ENCODE measurements at regions not wholly inside any gene's neighbourhood (a gene's known extent, or its start where the extent isn't known, plus 50 kb on each side); places are given as distances from the start of the nearest gene placed in this dataset.
"Not testable (repeated sequence)": the region's sequence is repeated elsewhere in the genome, so short reads cannot be mapped to it uniquely, and the experiment has no call there.

DNA sequence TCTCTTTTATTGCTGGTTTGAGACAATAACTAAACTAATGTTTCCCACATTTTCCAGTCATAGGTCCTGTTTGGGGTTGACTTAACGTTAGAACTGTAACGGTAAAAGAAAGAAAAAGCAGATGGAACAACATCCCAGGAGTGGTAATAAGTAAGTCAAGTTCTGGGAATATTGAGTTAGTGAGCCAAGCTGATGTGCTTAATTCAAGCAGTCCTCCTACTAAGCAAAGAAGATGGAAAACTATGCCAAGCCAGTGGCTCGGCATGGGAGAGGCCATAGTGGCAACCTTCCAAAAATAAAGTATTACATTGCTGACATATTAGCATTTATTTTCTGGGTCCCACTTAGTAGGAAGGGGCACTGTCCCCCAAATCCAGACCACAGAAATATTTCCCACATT, 161.7 kb upstream of the CDH5 start:
- DNase-seq: no peak

DNA sequence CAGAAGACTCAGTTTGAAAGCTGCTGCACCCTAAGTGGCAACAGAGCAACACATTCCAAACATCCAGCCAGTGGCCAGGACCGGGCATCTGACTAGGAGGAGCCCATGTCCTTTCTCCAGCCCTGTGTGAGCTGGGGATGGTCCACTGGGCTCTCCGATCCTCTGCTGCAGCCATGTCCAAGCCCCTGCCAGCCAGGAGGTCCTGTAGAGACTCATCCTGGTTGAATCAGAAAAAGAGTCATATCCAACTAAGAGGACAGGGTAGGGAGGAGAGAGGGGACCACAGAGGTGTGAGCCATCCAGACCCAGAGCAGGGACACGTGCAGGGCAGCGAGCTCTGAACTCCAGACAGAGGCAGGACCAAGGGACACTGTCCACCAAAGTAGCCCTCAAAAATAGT, 163.0 kb upstream of the CDH5 start:
- no peak for DNase-seq

DNA sequence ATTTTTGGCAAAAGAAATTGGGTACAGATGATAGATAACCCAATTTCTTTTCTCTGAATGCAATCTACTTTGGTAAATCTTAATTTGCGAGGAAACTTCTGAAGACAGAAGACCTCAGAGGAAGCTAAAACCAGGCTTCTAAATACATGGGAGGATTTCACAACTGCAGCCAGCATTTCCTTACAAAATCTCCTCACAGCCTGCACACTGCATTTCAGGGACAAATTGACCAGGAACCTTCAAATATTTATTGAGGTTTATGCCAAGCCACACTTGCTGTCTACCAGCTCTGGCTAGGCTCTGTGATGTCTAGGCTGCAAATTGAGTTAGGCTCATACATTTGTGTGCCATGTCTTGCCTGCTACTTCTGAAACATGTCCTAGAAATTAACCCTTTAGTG, 167.3 kb upstream of the CDH5 start:
- DNase-seq: no peak

DNA sequence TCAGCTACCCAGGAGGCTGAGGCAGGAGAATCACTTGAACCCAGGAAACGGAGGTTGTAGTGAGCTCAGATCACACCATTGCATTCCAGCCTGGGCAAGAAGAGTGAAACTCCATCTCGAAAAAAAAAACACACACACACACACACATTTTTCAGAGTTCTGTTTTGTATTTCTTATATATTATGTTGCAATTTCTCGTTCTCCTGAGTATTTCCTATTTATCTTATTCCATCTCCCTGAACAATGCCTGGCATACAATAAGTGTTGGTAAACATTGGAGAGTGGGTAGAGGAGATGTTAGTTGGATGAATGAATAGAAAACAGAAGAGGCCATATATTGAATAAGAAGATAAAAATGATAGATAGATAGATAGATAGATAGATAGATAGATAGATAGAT, 167.8 kb upstream of the CDH5 start:
- no peak for DNase-seq

DNA sequence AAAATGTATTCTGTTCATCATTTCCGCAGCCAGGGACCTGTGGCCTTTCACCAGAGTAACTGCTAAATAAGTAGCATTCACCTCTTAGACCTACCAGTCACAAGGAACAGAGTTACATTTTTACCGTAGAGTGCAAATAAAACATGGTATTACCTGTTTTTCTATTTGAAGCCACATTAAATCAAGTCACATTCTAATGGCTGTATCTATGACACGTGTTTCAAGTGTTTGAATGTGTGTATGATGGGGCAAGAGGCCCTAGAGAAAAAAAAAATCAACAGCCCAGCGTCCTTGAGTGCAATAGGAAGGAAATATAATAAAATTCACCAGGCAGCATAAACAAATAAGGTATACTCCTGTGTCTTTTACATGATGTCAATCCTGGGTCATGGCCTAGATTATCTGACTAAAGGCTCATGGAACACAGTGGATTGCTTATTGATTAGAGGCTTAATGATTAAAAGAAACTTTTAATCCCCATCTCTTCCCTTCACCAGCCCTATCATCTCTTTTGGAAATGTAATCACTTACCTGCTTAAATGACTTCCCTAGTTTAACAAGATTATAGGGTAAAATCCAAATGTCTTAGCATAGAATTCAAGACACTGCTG, 168.7 kb upstream of the CDH5 start:
- no peak for DNase-seq

DNA sequence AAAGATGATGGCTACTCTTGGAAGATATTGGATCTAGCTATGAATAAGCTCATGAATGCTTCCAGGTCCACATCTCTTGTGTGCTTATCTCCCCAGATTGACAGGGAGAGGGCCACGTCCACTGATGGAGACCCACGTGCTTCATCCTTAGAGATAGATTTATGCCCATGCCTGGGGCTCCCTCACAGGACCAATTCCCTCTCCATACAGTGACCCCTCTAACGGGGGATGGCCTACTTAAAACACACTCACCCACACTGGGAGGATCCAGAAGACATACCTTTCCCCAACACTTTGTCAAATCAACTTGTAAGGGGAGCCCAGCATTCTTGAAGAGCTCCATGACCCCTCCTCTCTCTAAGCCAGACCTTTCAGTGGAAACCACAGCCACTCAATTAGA, 169.7 kb upstream of the CDH5 start:
- DNase-seq: no peak

DNA sequence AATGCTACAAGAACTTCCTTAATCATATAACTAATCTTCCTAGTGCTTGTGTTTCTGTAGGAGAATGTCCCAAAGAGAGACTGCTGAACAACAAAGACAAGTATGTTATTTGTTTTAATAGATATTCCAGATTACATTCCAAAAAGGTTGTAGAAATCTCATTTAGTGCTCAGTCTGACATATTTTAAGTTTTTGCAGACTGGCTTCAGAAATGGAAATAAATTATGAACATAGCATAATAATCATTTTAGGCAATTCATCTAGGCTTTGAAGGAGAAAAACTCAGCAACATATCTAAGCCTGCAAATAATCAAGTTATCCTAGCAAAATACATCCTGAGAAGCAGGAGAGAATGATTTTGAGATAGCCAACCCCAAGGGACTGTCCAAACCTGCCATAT, 171.6 kb upstream of the CDH5 start:
- no peak for DNase-seq

DNA sequence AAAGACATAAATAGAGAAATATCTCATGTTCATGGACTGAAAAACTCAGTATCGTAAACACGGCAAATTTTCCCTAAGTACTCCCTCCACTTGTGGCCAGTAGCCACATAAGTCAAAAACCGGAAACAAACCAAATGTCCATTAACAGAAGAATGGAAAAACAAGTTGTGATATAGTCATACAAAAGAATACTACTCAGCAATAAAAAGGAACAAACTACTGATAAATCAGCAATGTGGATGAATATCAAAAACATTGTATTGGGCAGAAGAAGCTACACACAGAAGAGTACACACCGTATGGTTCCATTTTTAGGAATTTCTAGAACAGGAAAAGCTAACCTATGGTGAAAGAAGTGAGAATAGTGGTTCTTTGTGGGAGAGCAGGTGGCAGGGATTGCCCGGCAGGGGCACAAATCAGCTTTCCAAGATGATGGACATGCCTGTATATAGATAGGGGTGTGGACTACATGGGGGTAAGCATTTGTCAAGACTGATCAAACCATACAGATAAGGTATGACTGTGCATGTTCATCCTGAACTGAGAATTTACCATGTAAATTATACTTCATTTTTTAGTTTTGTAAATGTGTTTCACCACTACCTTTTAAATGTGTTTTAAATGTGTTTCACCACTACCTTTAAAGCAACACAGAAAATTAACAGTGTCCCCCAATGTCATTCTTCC, 172.8 kb upstream of the CDH5 start:
- DNase-seq: no peak

DNA sequence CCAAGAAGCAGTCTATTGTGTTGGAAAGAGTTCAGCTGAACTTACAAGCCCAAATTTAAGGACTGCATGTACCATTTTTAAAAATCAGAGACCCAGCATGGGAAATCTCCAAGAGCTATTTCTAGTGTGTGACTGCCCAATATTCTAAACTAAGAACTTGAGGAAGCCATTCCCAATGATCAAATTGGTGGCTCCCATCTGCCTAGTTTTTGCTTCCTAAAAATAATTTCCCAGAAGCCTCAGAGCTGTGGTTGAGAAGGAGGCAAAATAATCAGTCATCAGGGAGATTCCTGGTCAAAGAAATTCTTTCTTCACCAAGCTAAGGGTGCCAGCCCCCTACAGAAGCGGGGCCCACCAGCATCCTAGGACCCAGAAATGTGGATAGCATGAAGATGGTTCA, 176.1 kb upstream of the CDH5 start:
- DNase-seq: no peak

DNA sequence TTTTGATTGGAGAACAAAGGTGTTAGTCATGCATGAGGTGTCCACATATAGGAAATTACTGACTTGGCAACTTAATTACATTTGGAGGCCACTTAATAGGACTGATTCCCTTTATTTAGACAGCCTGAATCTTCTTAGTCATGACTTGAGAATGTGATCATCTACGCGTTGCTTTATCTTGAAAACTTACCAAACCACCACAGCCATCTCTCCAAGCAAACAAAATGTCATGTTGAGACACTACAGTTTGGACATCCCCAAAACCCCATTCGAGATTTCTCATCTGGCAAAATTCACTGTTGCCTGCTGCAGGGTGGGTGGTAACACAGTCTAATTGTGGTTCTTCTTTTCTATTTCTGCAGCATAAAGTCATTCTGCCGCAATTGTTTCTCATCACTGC, 176.5 kb upstream of the CDH5 start:
- no peak for DNase-seq

DNA sequence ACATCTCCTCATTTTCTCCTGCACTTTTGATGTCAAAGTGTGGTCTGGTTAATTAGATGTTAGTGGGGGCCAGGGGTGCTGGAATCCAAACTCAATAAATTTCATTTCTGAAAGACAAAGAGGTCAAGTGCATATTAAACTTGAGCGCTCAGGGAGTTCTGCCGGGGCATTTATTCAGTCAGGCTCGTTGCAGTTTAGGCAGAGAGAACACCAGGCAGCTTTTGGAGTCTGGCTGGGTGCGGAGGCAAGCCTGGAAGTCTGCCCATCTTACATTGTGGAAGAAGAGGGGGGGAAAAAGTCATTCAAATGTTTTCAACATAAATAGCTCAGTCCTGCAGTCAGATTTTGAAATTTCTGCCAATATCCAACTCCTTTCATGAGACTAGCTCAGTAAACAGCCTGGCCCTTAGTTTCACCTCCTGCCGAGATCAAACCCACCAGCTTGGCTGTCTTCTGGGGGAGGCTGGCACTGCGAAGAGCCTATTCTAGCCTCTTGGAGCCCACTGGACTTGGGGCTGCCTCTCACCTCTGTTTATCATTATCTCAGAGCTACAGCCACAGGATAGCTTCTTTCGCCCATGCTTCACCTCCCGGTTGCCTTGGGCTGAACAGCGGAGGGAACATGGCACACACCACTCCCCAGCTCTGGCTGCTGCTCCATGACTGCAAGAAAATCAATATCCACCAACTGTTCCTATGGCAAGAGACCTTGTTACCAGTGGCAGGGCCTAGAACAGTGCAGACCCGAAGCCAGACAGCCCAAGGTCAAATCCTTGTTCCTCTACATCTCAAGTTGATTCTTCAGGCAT, 177.4 kb upstream of the CDH5 start:
- no peak for DNase-seq

DNA sequence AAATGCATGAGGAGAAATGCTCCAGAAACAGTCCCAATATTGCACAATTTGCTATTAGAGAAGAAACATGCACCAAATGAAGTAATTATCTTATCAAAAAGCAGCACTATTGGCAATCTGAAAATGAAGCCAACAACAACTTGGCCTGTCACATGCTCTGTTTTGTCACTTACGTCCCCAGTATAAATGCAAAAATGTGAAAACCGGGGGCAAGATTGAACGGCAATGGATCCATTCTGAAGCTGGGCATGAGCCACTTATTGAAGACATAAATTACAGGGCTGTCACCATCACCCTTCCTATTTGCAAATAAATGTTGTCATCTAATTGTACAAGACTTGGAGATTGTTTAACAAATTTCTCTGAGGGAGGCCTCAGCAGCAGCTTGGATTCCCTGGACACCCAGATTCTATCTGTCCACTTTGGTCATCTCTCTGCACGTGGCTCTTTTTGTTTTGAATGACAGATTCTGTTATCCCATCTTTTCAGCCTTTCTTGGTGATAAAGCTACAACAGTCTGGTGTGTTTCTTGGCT, 180.2 kb upstream of the CDH5 start:
- DNase-seq: no peak

DNA sequence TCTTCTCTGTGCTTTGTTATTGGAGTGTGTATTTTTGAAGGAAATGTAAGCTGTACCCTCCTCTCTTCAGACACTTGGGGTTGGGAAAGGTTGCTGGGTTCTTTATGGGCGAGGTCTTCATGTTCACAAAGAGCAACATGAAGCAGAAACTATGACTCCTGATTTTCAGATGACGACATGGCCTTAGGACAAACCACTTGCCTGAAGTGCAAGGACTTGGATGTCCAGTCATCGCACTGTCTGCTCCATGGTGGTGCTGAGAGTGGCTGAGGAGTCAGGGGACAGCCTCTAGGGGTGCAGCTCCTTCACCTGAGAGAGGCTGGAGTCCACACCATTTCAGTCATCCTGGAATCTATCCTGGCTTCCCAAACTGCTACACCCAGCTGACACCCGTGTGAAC, 183.9 kb upstream of the CDH5 start:
- no peak for DNase-seq

DNA sequence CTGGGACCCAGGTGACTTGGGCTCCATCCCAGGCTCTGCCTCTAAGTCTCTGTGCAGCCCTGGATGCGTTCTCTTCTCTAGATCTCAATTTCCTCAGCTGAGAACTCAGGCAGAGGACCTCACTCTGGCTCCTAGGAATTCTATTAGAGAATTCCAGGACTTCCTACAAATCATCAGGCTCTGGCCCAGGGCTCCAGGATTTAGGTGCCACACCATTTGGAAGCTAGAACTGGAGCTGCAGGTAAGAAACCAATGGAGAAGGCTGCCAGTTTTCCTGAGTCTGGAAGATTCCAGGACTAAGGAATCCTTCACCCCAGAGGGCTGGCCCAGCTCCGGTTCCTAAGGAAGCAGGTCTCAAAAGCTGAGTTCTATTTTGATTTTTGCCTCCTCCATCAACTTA, 189.8 kb upstream of the CDH5 start:
- no peak for DNase-seq

DNA sequence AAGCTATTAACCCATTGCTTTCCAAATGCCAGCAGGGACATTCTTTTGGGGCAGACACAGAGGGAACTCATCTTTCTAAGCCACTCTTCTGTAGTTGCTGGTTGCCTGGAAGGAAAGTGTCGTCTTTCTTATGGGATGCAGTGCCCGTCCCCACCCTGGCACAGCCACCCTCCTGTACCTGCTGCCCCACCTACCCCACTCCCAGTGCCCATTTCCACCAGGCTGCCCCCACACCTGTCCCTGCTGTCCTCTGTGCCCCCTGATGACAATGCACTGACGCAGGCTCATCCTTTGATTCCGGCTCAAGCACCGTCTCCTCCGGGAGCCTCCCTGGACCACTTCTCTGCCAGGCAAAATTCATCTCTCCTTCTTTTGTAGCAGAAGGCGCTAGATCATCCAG, 190.4 kb upstream of the CDH5 start:
- DNase-seq: no peak

DNA sequence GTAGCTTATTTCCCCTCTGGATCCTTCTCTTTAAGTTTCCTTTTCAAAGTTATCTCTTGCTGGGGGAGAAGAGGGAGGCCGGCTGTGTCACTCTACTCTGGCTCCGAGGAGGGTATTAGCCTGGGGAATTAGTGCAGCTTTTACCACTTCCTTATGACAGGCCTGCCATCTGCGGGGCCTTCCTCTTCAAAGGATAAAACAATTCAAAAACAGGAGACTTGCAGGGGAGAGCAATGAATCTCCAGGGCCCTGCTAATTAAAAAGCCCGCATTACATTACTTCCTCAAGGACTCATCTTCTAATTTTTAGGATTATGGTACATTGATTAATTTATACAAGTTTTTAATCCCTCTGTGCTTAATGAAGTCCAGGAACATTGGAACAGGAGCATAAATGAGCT, 190.9 kb upstream of the CDH5 start:
- no peak for DNase-seq

DNA sequence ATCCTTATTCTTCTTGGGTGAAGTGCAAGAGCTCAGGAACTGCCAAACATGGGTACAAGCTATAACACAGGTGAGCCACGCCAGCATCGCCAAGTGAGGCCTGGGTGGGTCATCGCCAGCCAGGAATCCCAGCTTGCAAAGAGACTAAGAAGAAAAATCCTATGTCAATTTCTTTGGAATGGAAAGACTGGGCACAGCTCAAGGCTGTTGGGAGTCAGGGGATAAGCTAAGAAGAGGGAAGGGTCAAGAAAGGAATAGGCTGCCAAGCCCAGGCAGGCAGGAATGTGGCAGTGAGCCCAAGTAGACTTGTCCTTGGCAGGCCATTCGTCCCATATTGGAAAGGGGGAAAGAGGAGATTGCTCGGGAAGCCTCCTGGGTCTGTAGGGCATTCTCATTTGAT, 191.4 kb upstream of the CDH5 start:
- no peak for DNase-seq

DNA sequence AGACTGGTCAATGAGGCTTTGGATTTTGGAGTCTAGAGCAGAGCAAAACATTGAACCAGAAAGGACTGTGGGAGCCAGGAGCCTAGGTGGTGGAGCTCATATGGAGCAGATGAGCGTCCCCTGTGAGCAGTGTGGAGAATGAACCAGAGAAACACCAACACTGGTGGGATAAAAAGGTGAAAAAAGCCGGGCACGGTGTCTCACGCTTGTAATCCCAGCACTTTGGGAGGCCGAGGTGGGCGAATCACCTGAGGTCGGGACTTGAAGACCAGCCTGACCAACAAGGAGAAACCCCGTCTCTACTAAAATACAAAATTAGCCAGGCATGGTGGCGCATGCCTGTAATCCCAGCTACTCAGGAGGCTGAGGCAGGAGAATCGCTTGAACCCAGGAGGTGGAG, 192.7 kb upstream of the CDH5 start:
- not testable (repeated sequence) for DNase-seq

DNA sequence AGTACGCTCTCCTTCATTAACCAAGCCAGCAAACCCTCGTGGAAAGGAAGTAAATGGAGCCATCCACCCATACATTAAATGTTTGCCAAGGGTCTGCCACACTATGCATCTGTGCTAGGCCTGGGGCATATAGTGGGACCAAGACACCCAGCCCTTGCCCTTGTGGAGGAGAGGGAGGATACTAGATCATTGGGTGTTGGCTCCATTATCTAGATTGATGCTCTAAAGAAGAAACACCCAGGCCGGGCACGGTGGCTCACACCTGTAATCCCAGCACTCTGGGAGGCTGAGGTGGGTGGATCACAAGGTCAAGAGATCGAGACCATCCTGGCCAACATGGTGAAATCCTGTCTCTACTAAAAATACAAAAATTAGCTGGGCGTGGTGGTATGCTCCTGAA, 193.3 kb upstream of the CDH5 start:
- not testable (repeated sequence) for DNase-seq

DNA sequence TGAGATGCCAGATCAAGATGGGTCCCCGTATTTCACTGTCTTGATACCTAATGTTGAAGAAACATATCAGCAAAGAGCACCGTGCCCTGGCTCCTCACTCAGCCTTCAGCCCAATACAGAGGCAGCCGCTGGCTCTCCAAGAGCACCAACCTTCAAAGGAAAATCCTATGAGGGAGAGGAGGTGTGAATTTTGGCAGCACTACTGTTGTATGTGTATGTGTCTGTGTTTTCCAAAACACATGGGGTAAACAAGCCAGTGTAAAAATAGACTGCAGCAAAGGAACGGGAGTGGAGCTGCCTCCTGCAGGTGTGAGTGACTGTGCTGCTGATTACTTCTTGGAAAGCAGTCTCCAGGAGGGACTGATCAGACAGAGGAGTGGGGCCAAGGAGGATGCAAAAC, 194.0 kb upstream of the CDH5 start:
- DNase-seq: no peak

DNA sequence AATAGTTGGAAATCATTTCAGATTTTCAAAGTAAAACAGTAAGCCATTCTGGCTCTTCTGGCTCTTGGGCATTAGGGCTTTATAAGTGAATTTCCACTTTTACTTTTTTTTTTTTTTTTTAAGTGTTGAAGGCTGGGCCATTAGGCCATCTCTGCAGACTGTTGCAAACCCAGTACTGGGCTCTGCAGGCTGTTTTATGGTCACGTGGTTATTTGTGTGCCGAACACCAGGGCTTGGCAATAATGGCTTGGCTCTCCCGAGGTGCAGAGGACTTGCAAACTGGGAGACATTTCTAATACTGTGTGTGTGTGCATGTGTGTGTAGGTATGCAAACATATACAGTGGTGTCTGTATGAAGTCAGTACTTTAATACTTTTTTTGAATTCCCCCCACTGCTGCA, 194.9 kb upstream of the CDH5 start:
- no peak for DNase-seq

DNA sequence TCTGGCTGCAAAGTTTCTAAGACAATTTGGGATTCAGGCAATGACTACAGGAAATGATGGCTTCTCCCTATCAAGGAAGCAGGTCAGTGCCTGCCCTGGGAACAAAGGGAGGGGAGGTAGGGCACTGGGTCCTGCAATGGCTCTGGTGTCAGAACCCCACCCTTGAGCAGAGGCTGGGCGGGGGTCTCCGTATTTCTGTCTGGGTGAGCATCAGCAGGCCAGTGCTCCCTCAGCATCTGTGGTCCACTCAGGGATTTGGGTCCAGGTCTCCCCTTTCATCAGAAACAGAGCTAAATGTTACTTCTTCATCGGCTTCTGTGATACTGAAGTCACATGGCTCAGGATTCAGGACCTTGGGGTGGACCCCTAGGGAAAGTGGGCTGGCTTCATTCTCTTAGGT, 195.5 kb upstream of the CDH5 start:
- DNase-seq: no peak

DNA sequence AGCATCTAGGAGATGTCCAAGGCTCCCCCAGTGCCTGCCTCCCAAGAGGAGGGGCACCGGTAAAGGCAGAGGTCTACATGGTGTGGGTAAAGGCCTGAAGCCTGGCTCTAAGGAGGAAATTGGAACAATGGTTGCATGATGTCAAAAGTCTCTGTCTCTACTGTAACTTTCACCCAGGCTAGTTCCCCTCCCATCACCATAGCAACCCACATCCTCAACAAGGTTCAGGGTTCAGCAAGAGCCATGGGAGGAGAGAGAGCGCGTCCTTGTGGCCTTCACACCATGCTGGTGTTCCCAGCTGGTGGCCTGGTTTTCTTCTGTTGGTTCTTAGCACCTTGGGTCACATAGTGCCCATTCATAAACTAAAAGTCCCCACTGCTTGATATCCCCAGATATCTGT, 196.7 kb upstream of the CDH5 start:
- no peak for DNase-seq

DNA sequence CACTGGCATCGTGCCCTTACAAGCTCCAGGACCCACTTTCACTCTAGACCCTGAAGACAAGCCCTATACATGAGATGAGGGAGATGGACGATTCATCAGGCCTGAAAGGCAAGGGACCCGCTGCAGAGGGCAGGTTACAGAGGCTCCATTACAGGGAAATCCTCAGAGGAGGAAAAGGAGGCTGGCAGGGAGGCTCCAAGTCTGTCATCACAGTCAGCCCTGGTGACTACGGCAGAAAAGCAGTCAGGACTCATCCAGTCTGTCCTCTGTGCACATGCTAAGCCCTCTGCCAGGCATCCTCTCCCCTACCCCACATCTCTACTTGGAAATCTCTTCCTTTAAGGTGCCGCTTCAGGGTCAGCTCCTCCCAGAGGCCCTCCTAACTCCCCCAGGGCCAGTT, 197.7 kb upstream of the CDH5 start:
- no peak for DNase-seq
